ENCODE measurements at regions not wholly inside any gene's neighbourhood (a gene's known extent, or its start where the extent isn't known, plus 50 kb on each side); places are given as distances from the start of the nearest gene placed in this dataset.

DNA sequence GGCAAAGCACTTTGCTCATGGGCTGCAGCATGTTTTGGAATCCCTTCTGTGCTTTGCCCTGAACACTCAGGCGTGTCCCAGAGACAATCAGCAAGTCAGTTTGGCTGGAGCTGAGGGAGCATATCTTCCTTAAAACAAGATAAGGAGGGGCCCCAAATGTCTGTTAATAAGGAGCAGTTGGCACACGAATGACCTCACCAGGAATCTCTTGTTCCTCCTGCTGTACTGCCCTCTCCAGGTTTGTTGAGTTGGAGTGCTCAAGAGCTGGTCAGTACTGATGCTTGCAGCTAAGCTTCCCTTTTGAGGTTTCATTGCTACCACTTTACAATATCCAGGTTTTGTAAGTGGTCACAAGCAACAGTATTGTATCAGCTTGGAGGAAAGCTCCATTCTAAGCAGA, 101.3 kb upstream of the EGFLAM start:
- ChIA-PET POLR2A (no interaction called here), RAD21 (ENCODE audit: low non-redundant PET in 1 of 2, low total read pairs in 2 of 2, uncharacterized antibody in 2 of 2, unreplicated experiment in 2 of 2) (no interaction called here), CTCF (no interaction called here)
- TF ChIP-seq CTCF (IDR thresholded peaks at IDR 0.05 in 2 of 3, conservative IDR thresholded peaks at IDR 0.05 in 1 of 3; ENCODE audit: borderline replicate concordance in 1 of 3, insufficient read depth in 1 of 3, low read depth in 2 of 3, low read length in 2 of 3), result peak in 1 of 3 experiments; percentile 16; a peak in 1 of 6 replicates
- no peak for TF ChIP-seq ZBTB33 (IDR thresholded peaks at IDR 0.05; ENCODE audit: extremely low read depth, insufficient replicate concordance, low read length)
- H3K4me2 ChIP-seq (ENCODE audit: low read length), result no peak overlapping the region
- H3K4me3 ChIP-seq (replicated peaks in 1 of 2; ENCODE audit: low read depth in 1 of 2, low read length in 2 of 2), result no peak overlapping the region
- no peaks in the 10 kb centered on the region for H3K9me3 ChIP-seq (ENCODE audit: control insufficient read depth in 1 of 2, insufficient read depth in 1 of 2, low read depth in 1 of 2, low read length in 2 of 2)
- H3K9ac ChIP-seq (ENCODE audit: low read length), result no peak overlapping the region
- no peak overlapping the region for H3K27ac ChIP-seq (ENCODE audit: low read depth, low read length)
- no peaks in the 10 kb centered on the region for H3K36me3 ChIP-seq (ENCODE audit: control insufficient read depth in 1 of 2, insufficient read depth in 2 of 2, low read length in 2 of 2)
- H3K79me2 ChIP-seq (ENCODE audit: insufficient read depth, low read length), result no peaks in the 10 kb centered on the region
- ATAC-seq (no peak), DNase-seq (ENCODE audit: low read depth, low spot score) (no peak)
- H4K20me1 ChIP-seq (ENCODE audit: insufficient read depth), result no peaks in the 10 kb centered on the region
- peaks cover 59% of the 10 kb centered on the region for H3K27me3 ChIP-seq (ENCODE audit: insufficient read depth, low read length)
- H2AFZ ChIP-seq (ENCODE audit: low read depth, low read length, poor library complexity, severe bottlenecking), result no peak overlapping the region
- no TSS peak for BruUV-seq (replicated peaks)
- H3K4me1 ChIP-seq (ENCODE audit: control insufficient read depth in 1 of 2, insufficient read depth in 2 of 2, low read length in 2 of 2), result 0 out of 4 replicates have a peak, but pooled peaks cover 0 to 3% of the 10 kb centered on the region in 2 experiments
- no peaks in the 10 kb centered on the region for H3K9me2 ChIP-seq (ENCODE audit: insufficient read depth)
- intact Hi-C loops (cut with micrococcal nuclease), result no loop called here

DNA sequence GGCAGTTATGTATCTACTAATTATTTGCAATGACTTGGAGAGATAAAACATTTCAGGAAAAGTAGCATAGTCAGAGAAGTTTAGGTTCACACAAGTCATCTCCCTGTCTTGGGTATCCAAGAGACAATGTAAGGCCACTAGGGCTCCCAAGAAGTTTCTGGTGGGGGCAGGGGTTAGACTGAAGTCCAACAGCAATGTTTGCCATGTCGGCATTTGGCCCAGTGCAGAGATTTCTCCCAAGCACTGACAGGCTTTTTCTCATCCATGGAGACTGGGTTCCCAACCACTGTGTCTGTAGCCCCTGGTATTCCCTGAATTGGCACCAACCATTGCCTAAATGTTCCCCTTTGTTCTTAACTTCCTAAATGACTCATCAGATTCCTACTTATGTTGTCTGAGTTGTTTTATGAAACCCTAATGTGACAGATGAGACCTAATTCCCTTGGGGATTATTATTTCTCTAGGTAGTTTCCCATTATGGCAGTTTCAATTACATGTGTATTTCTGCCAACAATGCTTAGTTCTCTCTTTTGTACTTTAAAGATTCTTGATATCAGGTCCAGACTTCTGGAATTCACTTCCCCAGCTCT, 103.6 kb upstream of the EGFLAM start:
- H3K9me3 ChIP-seq (ENCODE audit: control insufficient read depth in 1 of 2, insufficient read depth in 1 of 2, low read depth in 1 of 2, low read length in 2 of 2), result no peaks in the 10 kb centered on the region
- H3K4me3 ChIP-seq (replicated peaks in 1 of 2; ENCODE audit: low read depth in 1 of 2, low read length in 2 of 2), result no peak overlapping the region
- no peaks in the 10 kb centered on the region for H3K36me3 ChIP-seq (ENCODE audit: control insufficient read depth in 1 of 2, insufficient read depth in 2 of 2, low read length in 2 of 2)
- CTCF ChIA-PET, result no interaction called here
- H3K4me1 ChIP-seq (ENCODE audit: control insufficient read depth in 1 of 2, insufficient read depth in 2 of 2, low read length in 2 of 2), result 0 out of 4 replicates have a peak, but pooled peaks cover 0 to 3% of the 10 kb centered on the region in 2 experiments
- intact Hi-C loops (cut with micrococcal nuclease), result no loop called here
- no peaks in the 10 kb centered on the region for H3K9me2 ChIP-seq (ENCODE audit: insufficient read depth)
- no peak for TF ChIP-seq ZFX (IDR thresholded peaks at IDR 0.05)
- no peak for TF ChIP-seq CBX3 (IDR thresholded peaks at IDR 0.05; ENCODE audit: low read depth)
- no peak for TF ChIP-seq SRF (IDR thresholded peaks at IDR 0.05; ENCODE audit: low read depth)
- TF ChIP-seq TCF7L2 (IDR thresholded peaks at IDR 0.05; ENCODE audit: borderline replicate concordance, extremely low read depth, insufficient read depth, insufficient read length), result no peak
- TF ChIP-seq FOSL1 (IDR thresholded peaks at IDR 0.05; ENCODE audit: low read depth), result no peak
- TF ChIP-seq EZH2 (IDR thresholded peaks at IDR 0.05), result no peak
- TF ChIP-seq POLR2AphosphoS5 (IDR thresholded peaks at IDR 0.05; ENCODE audit: low read depth, low read length), result no peak
- ATAC-seq, result no peak
- POLR2A ChIA-PET, result no interaction called here
- RAD21 ChIA-PET (ENCODE audit: low non-redundant PET in 1 of 2, low total read pairs in 2 of 2, uncharacterized antibody in 2 of 2, unreplicated experiment in 2 of 2), result no interaction called here
- no peaks in the 10 kb centered on the region for H4K20me1 ChIP-seq (ENCODE audit: insufficient read depth)
- no peak overlapping the region for H3K4me2 ChIP-seq (ENCODE audit: low read length)
- BruUV-seq (replicated peaks), result no TSS peak
- H3K27me3 ChIP-seq (ENCODE audit: insufficient read depth, low read length), result peaks cover 67% of the 10 kb centered on the region
- no peak overlapping the region for H3K27ac ChIP-seq (ENCODE audit: low read depth, low read length)
- DNase-seq (ENCODE audit: low read depth, low spot score), result no peak
- H2AFZ ChIP-seq (ENCODE audit: low read depth, low read length, poor library complexity, severe bottlenecking), result no peak overlapping the region
- no peaks in the 10 kb centered on the region for H3K79me2 ChIP-seq (ENCODE audit: insufficient read depth, low read length)
- no peak overlapping the region for H3K9ac ChIP-seq (ENCODE audit: low read length)
